EL (cell line): ENCODE measurements at regions not wholly inside any gene's neighbourhood (a gene's known extent, or its start where the extent isn't known, plus 50 kb on each side); places are given as distances from the start of the nearest gene placed in this dataset.

Experiments
- DNase-seq: peaks from one replicate; pipeline ENCODE4 v3.0.0-alpha.2; 2016

GRCh38 chr1:36537991-36538390 lies 55.3 kb upstream of the CSF3R start:
- DNase-seq: no peak

- DNase-seq: no peak
These were observed 54.6 kb upstream of the CSF3R start for GRCh38 chr1:36537190-36537768.

- DNase-seq: no peak
These were observed 54.0 kb upstream of the CSF3R start for GRCh38 chr1:36536727-36537126.

- DNase-seq: no peak
These were observed 52.1 kb upstream of the CSF3R start for GRCh38 chr1:36534711-36535412.

- no peak for DNase-seq
These were observed 51.2 kb upstream of the CSF3R start for GRCh38 chr1:36533897-36534296.

GRCh38 chr1:36532810-36533401 lies 50.2 kb upstream of the CSF3R start:
- no peak for DNase-seq
